Endodermal cell (in vitro differentiated cells): ENCODE measurements at regions not wholly inside any gene's neighbourhood (a gene's known extent, or its start where the extent isn't known, plus 50 kb on each side); places are given as distances from the start of the nearest gene placed in this dataset.
"Not testable (repeated sequence)": the region's sequence is repeated elsewhere in the genome, so short reads cannot be mapped to it uniquely, and the experiment has no call there.

Source experiments
- DNase-seq: peaks from one replicate; pipeline ENCODE4 v3.0.0-alpha.2; 2017
- H3K27ac ChIP-seq: 2 replicates; pipeline ENCODE4 v1.5.1; 2013; ENCODE audit warnings: mild to moderate bottlenecking, low read depth, low read length, moderate library complexity
- H3K27me3 ChIP-seq: 2 replicates; pipeline ENCODE4 v1.6.1; 2013; ENCODE audit warnings: mild to moderate bottlenecking, low read length, moderate library complexity; ENCODE audit not compliant: insufficient read depth, control insufficient read depth, poor library complexity, severe bottlenecking
- H3K36me3 ChIP-seq: 2 replicates; pipeline ENCODE4 v1.7.0; 2013; ENCODE audit warnings: mild to moderate bottlenecking, low read length, moderate library complexity; ENCODE audit not compliant: control insufficient read depth, insufficient read depth
- H3K4me1 ChIP-seq: one replicate; pipeline ENCODE4 v1.7.0; 2013; ENCODE audit warnings: low read length; ENCODE audit not compliant: control insufficient read depth, insufficient read depth
- H3K4me3 ChIP-seq: 2 replicates; pipeline ENCODE4 v1.5.1; 2013; ENCODE audit warnings: mild to moderate bottlenecking, low read length, moderate library complexity
- H3K9ac ChIP-seq: 2 replicates; pipeline ENCODE4 v1.6.1; 2013; ENCODE audit warnings: mild to moderate bottlenecking, low read length, moderate library complexity; ENCODE audit not compliant: poor library complexity, severe bottlenecking; ENCODE audit errors: extremely low read depth
- H3K9me3 ChIP-seq: 2 replicates; pipeline ENCODE4 v1.6.1; 2013; ENCODE audit warnings: mild to moderate bottlenecking, low read length, moderate library complexity; ENCODE audit not compliant: control insufficient read depth
- H3K27ac Mint-ChIP-seq: 2 replicates; pipeline ENCODE4 v1.8.0; 2020; ENCODE audit warnings: mixed read lengths
- H3K27me3 Mint-ChIP-seq: 2 replicates; pipeline ENCODE4 v1.8.0; 2021; ENCODE audit warnings: mild to moderate bottlenecking, mixed read lengths; ENCODE audit not compliant: insufficient read depth
- H3K36me3 Mint-ChIP-seq: 2 replicates; pipeline ENCODE4 v1.8.0; 2020; ENCODE audit warnings: low read depth, mixed read lengths
- H3K4me1 Mint-ChIP-seq: 2 replicates; pipeline ENCODE4 v1.8.0; 2020; ENCODE audit warnings: mixed read lengths
- H3K4me3 Mint-ChIP-seq: 2 replicates; pipeline ENCODE4 v1.8.0; 2020; ENCODE audit warnings: mild to moderate bottlenecking, moderate library complexity, mixed read lengths
- H3K9me3 Mint-ChIP-seq: 2 replicates; pipeline ENCODE4 v1.8.0; 2020; ENCODE audit warnings: mild to moderate bottlenecking, mixed read lengths
- CTCF ChIP-seq: fragments of 200-600 bp; sonication (generic); conservative IDR thresholded peaks from 2 replicates; pipeline ENCODE4 v1.5.0; 2021; ENCODE audit warnings: antibody characterized with exemption, mild to moderate bottlenecking
- WGBS, 2 experiments: methylation state at CpG; one replicate each; pipeline versions ENCODE4 v1.1.5 to v1.1.7; 2013; ENCODE audit warnings: missing lambda C conversion rate in 2 of 2, mixed read lengths in 1 of 2; ENCODE audit not compliant: insufficient coverage in 1 of 2, insufficient read length in 1 of 2; 5-methylcytosine and 5-hydroxymethylcytosine counted together

- Mint-ChIP-seq H3K4me3 (peak overlapping the region; percentile 22), H3K9me3 (peaks cover 3% of the 10 kb centered on the region)
Measured at GRCh38 chr5:17374973-17375742, 122.9 kb upstream of the TAF11L2 start.

GRCh38 chr5:17375886-17376285 is 122.1 kb upstream of the TAF11L2 start:
- H3K9me3 ChIP-seq, H3K9me3 Mint-ChIP-seq, DNase-seq, H3K4me3 ChIP-seq, H3K27ac ChIP-seq, H3K9ac ChIP-seq, H3K27me3 ChIP-seq, H3K27ac Mint-ChIP-seq, H3K36me3 ChIP-seq, H3K36me3 Mint-ChIP-seq, H3K4me1 Mint-ChIP-seq, H3K4me3 Mint-ChIP-seq, H3K4me1 ChIP-seq, H3K27me3 Mint-ChIP-seq: not testable (repeated sequence)
- 100% methylated on average over 2 of the region's 2 CpGs; no CpG with 5 or more reads in 1 of the 2 experiments for WGBS, 2 experiments

More at GRCh38 chr5:17374973-17375742, 122.9 kb upstream of the TAF11L2 start:
- Histone ChIP-seq H3K36me3 (no peaks in the 10 kb centered on the region), H3K27me3 (no peaks in the 10 kb centered on the region), H3K4me3 (no peak overlapping the region), H3K27ac (no peak overlapping the region), H3K9me3 (no peaks in the 10 kb centered on the region), H3K4me1 (no peaks in the 10 kb centered on the region), H3K9ac (no peak overlapping the region)
- 60 to 69% methylated on average over 4 to 9 of the region's 10 CpGs for WGBS, 2 experiments
- Mint-ChIP-seq H3K27ac (peak overlapping the region; percentile 93), H3K4me1 (peaks cover 8% of the 10 kb centered on the region), H3K27me3 (peaks cover 4% of the 10 kb centered on the region), H3K36me3 (no peaks in the 10 kb centered on the region)
- no peak for TF ChIP-seq CTCF
- DNase-seq = peak; percentile 82

- no peak overlapping the region for H3K9ac ChIP-seq
- H3K27me3 ChIP-seq = peaks cover 8% of the 10 kb centered on the region
- DNase-seq = no peak
- Mint-ChIP-seq H3K27me3 (peaks cover 10% of the 10 kb centered on the region), H3K9me3 (peaks cover 3% of the 10 kb centered on the region), H3K4me3 (no peak overlapping the region), H3K36me3 (no peaks in the 10 kb centered on the region), H3K27ac (no peak overlapping the region), H3K4me1 (peaks cover 8% of the 10 kb centered on the region)
- H3K4me3 ChIP-seq = no peak overlapping the region
- no peak overlapping the region for H3K27ac ChIP-seq
- no peaks in the 10 kb centered on the region for H3K9me3 ChIP-seq
- H3K4me1 ChIP-seq = no peaks in the 10 kb centered on the region
- TF ChIP-seq CTCF = no peak
- H3K36me3 ChIP-seq = no peaks in the 10 kb centered on the region
- 94 to 97% methylated on average over 5 to 6 of the region's 6 CpGs for WGBS, 2 experiments
Measured at GRCh38 chr5:17378346-17378997, 119.6 kb upstream of the TAF11L2 start.
